Stimulated activated CD8-positive, alpha-beta memory T cell treated with anti-CD3 and anti-CD28 coated beads, Interleukin-15, amount 100 ng/mL, for 1 hour (primary cell): ENCODE measurements at regions not wholly inside any gene's neighbourhood (a gene's known extent, or its start where the extent isn't known, plus 50 kb on each side); places are given as distances from the start of the nearest gene placed in this dataset.
"Not testable (repeated sequence)": the region's sequence is repeated elsewhere in the genome, so short reads cannot be mapped to it uniquely, and the experiment has no call there.

ENCODE experiments used
- DNase-seq: peaks from one replicate; pipeline ENCODE4 v3.0.0-alpha.2; 2020; ENCODE audit warnings: low read depth

DNA sequence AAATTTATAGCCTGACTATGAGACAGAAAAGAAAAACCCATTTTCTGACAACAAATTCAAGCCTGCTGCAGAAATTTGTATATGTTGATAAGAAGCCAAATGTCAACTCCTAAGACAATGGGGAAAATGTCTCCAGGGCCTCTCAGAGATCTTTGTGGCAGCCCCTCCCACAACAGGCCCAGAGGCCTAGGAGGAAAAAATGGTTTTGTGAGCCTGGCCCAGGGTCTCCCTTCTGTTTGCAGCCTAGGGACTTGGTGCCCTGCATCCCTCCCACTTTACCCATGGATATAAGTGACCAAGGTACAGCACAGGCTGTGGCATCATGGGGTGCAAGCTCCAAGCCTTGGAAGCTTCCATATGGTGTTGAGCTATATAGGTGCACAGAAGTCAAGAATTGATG lies 740.2 kb downstream of the SEMA5A start:
- DNase-seq: no peak

- no peak for DNase-seq
Observed at GRCh38 chr5:8807636-8808035, 738.2 kb downstream of the SEMA5A start.

DNA sequence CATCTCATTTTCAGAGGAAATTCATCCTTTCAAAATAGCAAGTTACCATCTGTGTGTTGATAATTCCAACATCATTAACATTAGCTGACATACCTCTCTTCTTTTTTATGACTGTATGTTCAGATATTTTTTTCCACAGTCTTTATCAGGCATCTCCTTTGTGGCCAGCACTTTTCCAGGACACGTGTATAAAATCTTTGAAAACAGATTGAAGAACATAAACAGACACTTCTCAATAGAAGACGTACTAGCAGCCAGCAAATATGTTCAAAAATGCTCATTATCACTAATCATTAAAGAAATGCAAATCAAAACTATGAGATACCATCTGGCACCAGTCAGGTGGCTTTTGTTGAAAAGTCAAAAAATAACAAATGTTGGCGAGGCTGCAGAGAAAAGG lies 734.3 kb downstream of the SEMA5A start:
- DNase-seq: no peak

- DNase-seq: no peak
Observed at GRCh38 chr5:8813180-8813579, 732.7 kb downstream of the SEMA5A start.

- no peak for DNase-seq
Observed at GRCh38 chr5:8814105-8814504, 731.8 kb downstream of the SEMA5A start.

GRCh38 chr5:8824371-8824770 lies 721.5 kb downstream of the SEMA5A start:
- DNase-seq: no peak

GRCh38 chr5:8825139-8825757 lies 720.6 kb downstream of the SEMA5A start:
- DNase-seq: no peak

- DNase-seq: no peak
Observed at GRCh38 chr5:8826508-8826907, 719.4 kb downstream of the SEMA5A start.

GRCh38 chr5:8827696-8828095 lies 718.2 kb downstream of the SEMA5A start:
- no peak for DNase-seq

GRCh38 chr5:8828596-8829322 lies 717.1 kb downstream of the SEMA5A start:
- no peak for DNase-seq

DNA sequence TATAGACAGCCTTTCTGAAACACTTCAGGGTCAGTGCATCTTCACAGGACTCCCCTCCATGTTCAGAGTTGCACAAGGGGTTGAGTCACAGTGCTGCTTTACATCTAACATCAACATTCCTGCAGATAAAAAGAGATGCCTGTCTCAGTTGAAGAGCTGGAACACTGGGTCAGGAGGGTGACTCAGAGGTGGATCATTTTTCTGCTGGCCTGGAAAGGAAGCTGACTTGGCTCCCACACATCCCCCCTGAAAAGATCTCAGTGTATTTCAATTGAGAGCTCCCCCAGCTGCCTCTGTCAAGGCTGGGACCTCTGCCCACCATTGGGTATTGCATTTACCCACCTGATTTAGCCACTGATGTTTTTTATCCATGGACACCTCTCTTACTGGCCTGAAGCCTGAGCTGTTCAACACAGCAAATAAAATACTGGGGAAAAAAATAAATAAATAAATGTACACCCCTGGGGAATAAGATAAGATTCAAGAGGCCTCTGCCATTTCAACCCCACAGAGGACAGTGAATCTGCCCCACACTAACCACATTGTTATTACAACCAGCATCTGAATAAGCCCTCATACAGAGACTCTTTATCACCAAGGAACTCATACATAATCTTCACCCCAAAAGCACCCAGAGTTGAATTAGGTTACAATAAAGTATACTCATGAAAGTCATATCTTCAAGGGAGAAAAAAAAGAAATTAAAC lies 716.4 kb downstream of the SEMA5A start:
- DNase-seq: no peak

- DNase-seq: no peak
Observed at GRCh38 chr5:8831251-8831650, 714.6 kb downstream of the SEMA5A start.

GRCh38 chr5:8831854-8832253 lies 714.0 kb downstream of the SEMA5A start:
- DNase-seq: no peak

GRCh38 chr5:8839361-8840055 lies 706.4 kb downstream of the SEMA5A start:
- DNase-seq: no peak

DNA sequence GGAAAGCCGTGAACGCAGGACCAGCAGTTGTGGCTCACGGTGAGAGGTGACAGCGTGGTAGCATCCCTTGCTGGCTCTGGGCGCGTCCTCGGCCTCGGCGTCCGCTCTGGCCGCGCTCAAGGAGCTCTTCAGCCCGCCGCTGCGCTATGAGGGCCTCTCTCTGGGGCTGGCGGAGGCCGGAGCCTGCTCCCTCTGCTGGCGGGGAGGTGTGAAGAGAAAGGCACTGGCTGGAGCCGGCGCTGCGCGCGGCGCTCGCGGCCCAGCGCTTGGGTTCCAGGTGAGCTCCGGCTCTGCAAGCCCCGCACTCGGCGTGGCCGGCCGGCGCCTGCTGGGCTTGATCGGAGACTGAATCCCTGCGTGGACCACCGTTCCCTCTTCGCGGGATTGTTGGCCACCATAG lies 705.6 kb downstream of the SEMA5A start:
- no peak for DNase-seq

GRCh38 chr5:8840746-8841145 lies 705.1 kb downstream of the SEMA5A start:
- DNase-seq: not testable (repeated sequence)

DNA sequence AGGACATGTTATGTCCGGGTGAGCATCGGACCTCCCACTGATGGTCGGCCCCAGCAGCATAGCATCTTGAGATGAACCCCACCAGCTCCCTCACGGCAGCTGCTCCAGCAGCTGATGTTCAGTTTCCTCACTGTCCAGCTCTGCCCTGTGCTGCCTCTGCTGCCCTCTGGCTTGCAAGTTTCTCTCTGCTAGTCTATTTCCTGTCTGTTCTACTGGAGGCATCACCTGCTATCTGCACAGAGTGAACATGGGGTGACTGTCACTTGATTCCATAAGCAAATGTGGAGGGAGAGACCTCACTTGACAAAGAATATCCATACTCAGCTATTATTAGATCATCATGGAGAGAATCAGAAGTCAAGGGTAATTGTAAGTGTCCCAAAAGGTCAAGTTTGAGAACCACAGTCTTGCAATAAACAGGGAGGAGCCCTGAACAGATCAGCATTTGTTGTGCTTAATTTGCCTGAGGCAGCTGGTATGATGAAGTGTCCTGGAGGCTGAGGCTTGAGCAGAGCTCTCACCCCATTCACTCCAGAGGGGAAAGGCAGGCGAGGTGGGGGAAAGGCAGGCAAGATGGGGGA lies 702.8 kb downstream of the SEMA5A start:
- no peak for DNase-seq

GRCh38 chr5:8843771-8844170 lies 702.1 kb downstream of the SEMA5A start:
- DNase-seq: no peak

DNA sequence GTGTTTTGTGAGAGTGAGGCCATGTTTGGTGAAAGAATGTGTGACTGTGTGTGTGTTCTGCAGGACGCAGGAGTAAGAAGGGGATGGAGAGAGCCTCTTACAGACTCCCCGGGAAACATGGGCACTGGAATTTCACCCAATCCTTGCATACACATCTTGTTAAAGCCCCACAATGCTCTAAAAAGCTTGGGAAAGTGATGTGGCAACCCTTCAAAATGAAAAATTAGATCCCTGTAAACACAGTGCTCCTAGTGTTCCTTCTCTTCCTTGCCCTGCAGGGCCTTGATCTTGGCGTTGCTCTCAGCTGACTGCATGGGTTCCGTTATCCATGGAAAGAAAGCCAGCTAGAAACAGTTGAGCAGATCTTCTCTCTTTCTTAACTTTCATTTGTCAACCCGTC lies 701.7 kb downstream of the SEMA5A start:
- no peak for DNase-seq

DNA sequence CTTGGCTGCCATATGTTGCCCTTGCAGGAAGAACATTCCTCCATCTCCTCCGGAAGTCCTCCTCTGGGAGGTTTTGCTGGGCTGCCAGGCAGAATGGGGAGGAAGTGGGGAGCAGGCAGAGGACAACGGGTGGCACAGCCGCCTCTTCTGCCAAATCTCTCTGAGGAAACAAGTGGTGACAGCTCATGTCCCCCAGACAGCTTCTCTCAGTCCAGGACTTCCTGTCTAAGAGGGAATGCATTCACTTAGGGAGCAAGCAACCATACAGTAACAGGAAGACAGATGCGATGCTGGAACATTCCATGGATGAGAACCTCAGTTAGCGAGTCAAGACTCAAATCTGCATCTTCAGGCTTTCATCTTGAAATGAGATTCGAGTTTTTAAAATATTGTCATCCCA lies 701.0 kb downstream of the SEMA5A start:
- DNase-seq: no peak

DNA sequence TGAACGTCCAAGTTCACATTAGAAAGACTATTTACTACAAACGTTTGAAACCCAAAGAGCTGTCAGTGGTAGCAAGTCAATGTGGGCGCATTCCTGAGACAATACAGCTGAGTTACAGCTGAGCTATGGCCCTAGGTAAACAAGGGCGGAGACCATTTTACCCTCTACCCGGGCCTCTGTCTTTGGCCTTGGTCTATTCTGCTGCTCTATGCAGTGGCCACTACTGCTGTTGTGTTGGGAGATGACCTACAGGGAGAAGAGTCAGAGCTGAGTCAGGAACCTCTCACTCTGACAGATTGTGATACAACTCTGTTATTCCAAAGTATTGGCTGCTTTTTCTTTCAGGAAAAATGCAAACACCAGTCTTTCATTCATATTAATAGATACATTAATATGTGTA lies 700.6 kb downstream of the SEMA5A start:
- no peak for DNase-seq

GRCh38 chr5:8848366-8848765 lies 697.5 kb downstream of the SEMA5A start:
- DNase-seq: no peak
